DOHH2 (cell line): ENCODE measurements at regions not wholly inside any gene's neighbourhood (a gene's known extent, or its start where the extent isn't known, plus 50 kb on each side); places are given as distances from the start of the nearest gene placed in this dataset.

Experiments used
- H3F3A ChIP-seq: fragments of 200-600 bp; sonication (generic), shearing (Covaris generic); 2 replicates; pipeline ENCODE4 v1.6.0; 2016; ENCODE audit warnings: antibody characterized with exemption, mild to moderate bottlenecking; ENCODE audit not compliant: control insufficient read depth, insufficient read depth
- H3K27ac ChIP-seq: fragments of 200-600 bp; sonication (generic); 2 replicates; pipeline ENCODE4 v1.5.1; 2014; ENCODE audit warnings: low read depth, mild to moderate bottlenecking, low read length, moderate library complexity
- H3K27me3 ChIP-seq: fragments of 200-600 bp; sonication (generic); 2 replicates; pipeline ENCODE4 v1.6.1; 2014; ENCODE audit warnings: mild to moderate bottlenecking, low read length, mixed read lengths; ENCODE audit not compliant: control insufficient read depth
- H3K36me3 ChIP-seq: fragments of 200-600 bp; sonication (generic); 2 replicates; pipeline ENCODE4 v1.6.1; 2014; ENCODE audit warnings: mild to moderate bottlenecking, low read length, moderate library complexity, mixed read lengths; ENCODE audit not compliant: control insufficient read depth
- H3K4me1 ChIP-seq: fragments of 200-600 bp; sonication (generic); 2 replicates; pipeline ENCODE4 v1.6.1; 2014; ENCODE audit warnings: mild to moderate bottlenecking, low read length, mixed read lengths; ENCODE audit not compliant: control insufficient read depth
- H3K4me2 ChIP-seq: fragments of 200-600 bp; sonication (generic); 2 replicates; pipeline ENCODE4 v1.6.0; 2014; ENCODE audit warnings: mild to moderate bottlenecking, low read length, moderate library complexity
- H3K4me3 ChIP-seq: fragments of 200-600 bp; sonication (generic); 2 replicates; pipeline ENCODE4 v1.5.1; 2014; ENCODE audit warnings: mild to moderate bottlenecking, low read length, mixed read lengths
- H3K79me2 ChIP-seq: fragments of 200-600 bp; sonication (generic); 2 replicates; pipeline ENCODE4 v1.6.1; 2014; ENCODE audit warnings: mild to moderate bottlenecking, low read length, mixed read lengths; ENCODE audit not compliant: control insufficient read depth
- H3K9me2 ChIP-seq: fragments of 200-600 bp; sonication (generic); replicated peaks from 2 replicates; pipeline ENCODE4 v1.6.1; 2014; ENCODE audit warnings: mild to moderate bottlenecking, low read length, mixed read lengths; ENCODE audit not compliant: control insufficient read depth
- H3K9me3 ChIP-seq: fragments of 200-600 bp; sonication (generic); 2 replicates; pipeline ENCODE4 v1.6.1; 2014; ENCODE audit warnings: antibody characterized with exemption, low read length, mixed read lengths; ENCODE audit not compliant: control insufficient read depth, insufficient read depth
- H4K20me1 ChIP-seq: fragments of 200-600 bp; sonication (generic); 2 replicates; pipeline ENCODE4 v1.6.0; 2014; ENCODE audit warnings: low read depth, mild to moderate bottlenecking, antibody characterized with exemption, low read length, moderate library complexity; ENCODE audit not compliant: control insufficient read depth, insufficient read depth
- EZH2phosphoT487 ChIP-seq: fragments of 200-600 bp; sonication (generic); IDR thresholded peaks from 2 replicates; pipeline ENCODE4 v1.6.1; 2017; ENCODE audit warnings: borderline replicate concordance, mild to moderate bottlenecking, antibody characterized with exemption, low read length, moderate library complexity, mixed read lengths
- TF ChIP-seq, protein P1 (sequence below): fragments of 200-600 bp; sonication (generic); IDR thresholded peaks from one replicate; pipeline ENCODE4 v1.5.1; 2014; ENCODE audit warnings: antibody characterized with exemption, mild to moderate bottlenecking, low read depth, low read length; ENCODE audit not compliant: poor library complexity, severe bottlenecking

DNA sequence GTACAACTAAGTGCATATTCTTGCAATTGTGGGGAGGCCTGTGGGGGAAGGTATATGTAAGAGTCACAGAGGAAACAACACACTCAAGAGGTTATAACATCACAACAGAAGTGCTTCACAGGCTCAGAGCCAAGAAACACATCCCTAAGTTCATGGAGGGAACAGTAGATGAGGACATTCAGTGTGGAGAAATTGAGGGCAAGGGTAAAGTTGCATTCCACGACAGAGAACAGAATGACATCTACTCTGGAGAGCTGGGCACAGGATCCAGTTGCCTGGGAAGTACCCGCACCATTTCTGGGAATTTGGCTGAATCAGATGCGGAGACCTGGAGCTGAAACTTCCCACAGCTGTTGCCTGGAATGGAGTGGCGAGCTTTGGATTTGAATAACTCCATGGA, 197.2 kb downstream of the NXNL2 start:
- Histone ChIP-seq H3K79me2 (no peaks in the 10 kb centered on the region), H3K9me2 (no peaks in the 10 kb centered on the region; the same call in 1 of the 2 replicates), H3F3A (no peaks in the 10 kb centered on the region), H3K9me3 (no peaks in the 10 kb centered on the region), H3K4me1 (no peaks in the 10 kb centered on the region), H3K27me3 (no peaks in the 10 kb centered on the region; the same call in 1 of the 2 replicates), H3K36me3 (no peaks in the 10 kb centered on the region), H3K4me3 (no peak overlapping the region), H3K4me2 (no peak overlapping the region), H4K20me1 (no peaks in the 10 kb centered on the region), H3K27ac (no peak overlapping the region)
- TF ChIP-seq, protein P1, sequence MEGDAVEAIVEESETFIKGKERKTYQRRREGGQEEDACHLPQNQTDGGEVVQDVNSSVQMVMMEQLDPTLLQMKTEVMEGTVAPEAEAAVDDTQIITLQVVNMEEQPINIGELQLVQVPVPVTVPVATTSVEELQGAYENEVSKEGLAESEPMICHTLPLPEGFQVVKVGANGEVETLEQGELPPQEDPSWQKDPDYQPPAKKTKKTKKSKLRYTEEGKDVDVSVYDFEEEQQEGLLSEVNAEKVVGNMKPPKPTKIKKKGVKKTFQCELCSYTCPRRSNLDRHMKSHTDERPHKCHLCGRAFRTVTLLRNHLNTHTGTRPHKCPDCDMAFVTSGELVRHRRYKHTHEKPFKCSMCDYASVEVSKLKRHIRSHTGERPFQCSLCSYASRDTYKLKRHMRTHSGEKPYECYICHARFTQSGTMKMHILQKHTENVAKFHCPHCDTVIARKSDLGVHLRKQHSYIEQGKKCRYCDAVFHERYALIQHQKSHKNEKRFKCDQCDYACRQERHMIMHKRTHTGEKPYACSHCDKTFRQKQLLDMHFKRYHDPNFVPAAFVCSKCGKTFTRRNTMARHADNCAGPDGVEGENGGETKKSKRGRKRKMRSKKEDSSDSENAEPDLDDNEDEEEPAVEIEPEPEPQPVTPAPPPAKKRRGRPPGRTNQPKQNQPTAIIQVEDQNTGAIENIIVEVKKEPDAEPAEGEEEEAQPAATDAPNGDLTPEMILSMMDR = no peak
- no peak for TF ChIP-seq EZH2phosphoT487

DNA sequence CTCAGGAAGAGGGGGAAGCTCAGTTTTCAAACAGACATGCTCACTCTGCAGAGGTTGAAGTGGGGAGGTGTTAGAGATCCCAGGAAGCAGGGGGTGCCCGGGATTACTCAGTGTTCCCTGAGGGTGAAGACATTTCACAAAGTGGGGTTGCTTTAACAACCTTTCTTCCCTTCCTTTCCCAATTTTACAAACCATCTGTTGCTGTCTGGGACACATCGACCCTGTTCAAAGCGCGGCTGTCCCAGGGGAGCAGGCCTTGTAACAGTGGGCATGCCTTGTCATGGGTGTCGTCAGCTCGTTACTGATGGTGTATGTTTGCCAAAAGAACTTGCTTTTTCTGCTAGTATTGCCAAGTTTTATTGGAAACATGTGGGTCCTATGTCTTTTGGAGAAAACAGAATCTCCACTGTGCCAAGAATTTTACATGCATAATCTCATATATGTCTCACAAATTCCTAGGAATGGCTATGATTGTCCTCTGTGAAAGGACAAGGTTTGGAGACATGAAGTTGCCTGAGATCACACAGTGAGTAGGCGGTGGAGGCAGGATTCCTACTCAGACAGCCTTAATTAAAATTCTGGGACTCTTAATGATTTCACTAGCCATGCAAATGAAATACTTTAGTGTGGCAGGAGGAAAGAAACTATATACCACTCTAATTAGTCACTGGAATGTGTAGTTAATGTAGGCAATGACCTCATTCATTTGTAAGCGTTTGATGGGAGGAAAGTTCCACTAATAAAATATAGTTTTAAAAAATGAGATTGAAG, 198.9 kb downstream of the NXNL2 start:
- Histone ChIP-seq H3K79me2 (no peaks in the 10 kb centered on the region), H3K9me3 (no peaks in the 10 kb centered on the region), H3K36me3 (no peaks in the 10 kb centered on the region), H3K4me2 (no peak overlapping the region), H4K20me1 (no peaks in the 10 kb centered on the region), H3K27me3 (no peaks in the 10 kb centered on the region; the same call in 1 of the 2 replicates), H3K9me2 (no peaks in the 10 kb centered on the region; the same call in 1 of the 2 replicates), H3F3A (no peaks in the 10 kb centered on the region), H3K4me3 (no peak overlapping the region), H3K4me1 (no peaks in the 10 kb centered on the region), H3K27ac (no peak overlapping the region)
- TF ChIP-seq, protein P1 = no peak
- TF ChIP-seq EZH2phosphoT487 = no peak

DNA sequence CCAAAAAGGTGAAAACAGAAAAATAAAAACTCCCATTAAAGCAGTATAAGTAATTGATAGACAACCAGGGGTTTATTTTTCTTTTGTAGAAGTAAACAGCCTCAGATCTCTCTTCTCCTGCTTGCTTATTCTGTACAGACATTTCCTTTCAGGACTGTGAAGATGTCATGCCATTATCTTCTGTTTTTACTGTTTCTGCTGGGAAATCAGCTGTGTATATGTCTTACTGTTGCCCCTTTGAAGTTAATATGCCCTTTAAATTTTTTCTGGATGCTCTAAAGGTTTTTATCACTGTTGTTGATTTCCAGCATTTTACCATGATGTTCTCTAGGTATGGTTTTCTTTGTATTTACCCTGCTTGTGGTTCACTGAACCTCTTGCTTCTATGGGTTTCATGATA, 199.5 kb downstream of the NXNL2 start:
- Histone ChIP-seq H3K79me2 (no peaks in the 10 kb centered on the region), H3K27ac (no peak overlapping the region), H3K9me2 (no peaks in the 10 kb centered on the region; the same call in 1 of the 2 replicates), H3K4me1 (no peaks in the 10 kb centered on the region), H3K27me3 (peaks cover 5% of the 10 kb centered on the region), H3K4me2 (no peak overlapping the region), H3K4me3 (no peak overlapping the region), H4K20me1 (no peaks in the 10 kb centered on the region), H3K36me3 (no peaks in the 10 kb centered on the region), H3F3A (no peaks in the 10 kb centered on the region), H3K9me3 (no peaks in the 10 kb centered on the region)
- TF ChIP-seq, protein P1 = no peak
- TF ChIP-seq EZH2phosphoT487 = no peak
